Neuronal stem cell (in vitro differentiated cells): ENCODE measurements at regions not wholly inside any gene's neighbourhood (a gene's known extent, or its start where the extent isn't known, plus 50 kb on each side); places are given as distances from the start of the nearest gene placed in this dataset.

Source experiments
- DNase-seq: peaks from one replicate; pipeline ENCODE4 v3.0.0-alpha.2; 2013; ENCODE audit warnings: low spot score
- H2AFZ ChIP-seq: one replicate; pipeline ENCODE4 v1.6.1; 2013; ENCODE audit warnings: mild to moderate bottlenecking, low read length, inconsistent platforms
- H2AK5ac ChIP-seq: 2 replicates; pipeline ENCODE4 v1.6.1; 2013; ENCODE audit warnings: low read depth, mild to moderate bottlenecking, inconsistent platforms, low read length, moderate library complexity, mixed read lengths
- H2BK120ac ChIP-seq: 2 replicates; pipeline ENCODE4 v1.6.1; 2013; ENCODE audit warnings: low read depth, mild to moderate bottlenecking, inconsistent platforms, low read length, moderate library complexity, mixed read lengths
- H2BK12ac ChIP-seq: one replicate; pipeline ENCODE4 v1.6.1; 2013; ENCODE audit warnings: low read length, inconsistent platforms
- H2BK15ac ChIP-seq: 2 replicates; pipeline ENCODE4 v1.6.1; 2013; ENCODE audit warnings: mild to moderate bottlenecking, low read length, inconsistent platforms, mixed read lengths
- H2BK5ac ChIP-seq: one replicate; pipeline ENCODE4 v1.6.1; 2013; ENCODE audit warnings: inconsistent platforms, mild to moderate bottlenecking, low read length, moderate library complexity
- H3K14ac ChIP-seq: one replicate; pipeline ENCODE4 v1.6.1; 2013; ENCODE audit warnings: low read length, inconsistent platforms
- H3K18ac ChIP-seq: 2 replicates; pipeline ENCODE4 v1.6.1; 2013; ENCODE audit warnings: low read length, inconsistent platforms
- H3K23ac ChIP-seq: 2 replicates; pipeline ENCODE4 v1.6.1; 2013; ENCODE audit warnings: low read depth, mild to moderate bottlenecking, mixed read lengths, low read length, inconsistent platforms; ENCODE audit not compliant: poor library complexity
- H3K27ac ChIP-seq: replicated peaks from 3 replicates; pipeline ENCODE4 v1.5.1; 2013; ENCODE audit warnings: low read length, inconsistent platforms
- H3K27me3 ChIP-seq, 3 experiments: 2 replicates each; pipeline ENCODE4 v1.6.1; 2013; ENCODE audit warnings: low read length in 3 of 3, mild to moderate bottlenecking in 2 of 3, inconsistent platforms in 1 of 3, low read depth in 1 of 3, mixed read lengths in 1 of 3, moderate library complexity in 1 of 3; ENCODE audit not compliant: control insufficient read depth in 3 of 3, insufficient read depth in 3 of 3
- H3K36me3 ChIP-seq, 2 donors: replicated peaks in 1 of 2; 2 replicates each; pipeline ENCODE4 v1.6.1; 2013; ENCODE audit warnings: low read length in 2 of 2; ENCODE audit not compliant: control insufficient read depth in 2 of 2, insufficient read depth in 2 of 2
- H3K4ac ChIP-seq: 2 replicates; pipeline ENCODE4 v1.6.1; 2013; ENCODE audit warnings: inconsistent platforms, mild to moderate bottlenecking, low read length, moderate library complexity
- H3K4me1 ChIP-seq, 2 donors: 1 replicate in 1 of 2; 2 replicates in 1 of 2; pipeline ENCODE4 v1.6.1; 2013; ENCODE audit warnings: low read length in 2 of 2, low read depth in 1 of 2; ENCODE audit not compliant: control insufficient read depth in 2 of 2, insufficient read depth in 1 of 2
- H3K4me2 ChIP-seq: one replicate; pipeline ENCODE4 v1.6.1; 2013; ENCODE audit warnings: mild to moderate bottlenecking, low read length, inconsistent platforms; ENCODE audit not compliant: insufficient read depth, poor library complexity, severe bottlenecking
- H3K4me3 ChIP-seq, 2 donors: 2 replicates each; pipeline ENCODE4 v1.5.1; 2013; ENCODE audit warnings: low read length in 2 of 2, mild to moderate bottlenecking in 2 of 2, inconsistent platforms in 1 of 2, moderate library complexity in 1 of 2
- H3K79me1 ChIP-seq: one replicate; pipeline ENCODE4 v1.6.1; 2013; ENCODE audit warnings: low read depth, mild to moderate bottlenecking, inconsistent platforms, low read length, moderate library complexity
- H3K9ac ChIP-seq: one replicate; pipeline ENCODE4 v1.6.1; 2013; ENCODE audit warnings: mild to moderate bottlenecking, low read depth, low read length, inconsistent platforms; ENCODE audit not compliant: poor library complexity
- H3K9me3 ChIP-seq, 2 donors: replicated peaks in 1 of 2; 2 replicates each; pipeline versions ENCODE3 to v1.6.1; 2013; ENCODE audit warnings: low read length in 2 of 2, mild to moderate bottlenecking in 2 of 2, inconsistent platforms in 1 of 2, low read depth in 1 of 2, mixed read lengths in 1 of 2, moderate library complexity in 1 of 2; ENCODE audit not compliant: control insufficient read depth in 2 of 2, insufficient read depth in 1 of 2
- H4K8ac ChIP-seq: one replicate; pipeline ENCODE4 v1.6.1; 2013; ENCODE audit warnings: low read depth, mild to moderate bottlenecking, inconsistent platforms, low read length, moderate library complexity
- H4K91ac ChIP-seq: one replicate; pipeline ENCODE4 v1.6.1; 2013; ENCODE audit warnings: low read length, low read depth, mild to moderate bottlenecking, inconsistent platforms; ENCODE audit not compliant: poor library complexity
- WGBS, 2 donors: extraction: QIAGEN DNeasy Blood & Tissue Kit; methylation state at CpG; one replicate each; pipeline ENCODE4 v1.1.7; 2013; ENCODE audit warnings: missing lambda C conversion rate in 2 of 2, mixed read lengths in 1 of 2; ENCODE audit not compliant: insufficient read length in 2 of 2, insufficient replicate concordance in 1 of 2; ENCODE audit errors: extremely low coverage in 2 of 2; 5-methylcytosine and 5-hydroxymethylcytosine counted together

DNA sequence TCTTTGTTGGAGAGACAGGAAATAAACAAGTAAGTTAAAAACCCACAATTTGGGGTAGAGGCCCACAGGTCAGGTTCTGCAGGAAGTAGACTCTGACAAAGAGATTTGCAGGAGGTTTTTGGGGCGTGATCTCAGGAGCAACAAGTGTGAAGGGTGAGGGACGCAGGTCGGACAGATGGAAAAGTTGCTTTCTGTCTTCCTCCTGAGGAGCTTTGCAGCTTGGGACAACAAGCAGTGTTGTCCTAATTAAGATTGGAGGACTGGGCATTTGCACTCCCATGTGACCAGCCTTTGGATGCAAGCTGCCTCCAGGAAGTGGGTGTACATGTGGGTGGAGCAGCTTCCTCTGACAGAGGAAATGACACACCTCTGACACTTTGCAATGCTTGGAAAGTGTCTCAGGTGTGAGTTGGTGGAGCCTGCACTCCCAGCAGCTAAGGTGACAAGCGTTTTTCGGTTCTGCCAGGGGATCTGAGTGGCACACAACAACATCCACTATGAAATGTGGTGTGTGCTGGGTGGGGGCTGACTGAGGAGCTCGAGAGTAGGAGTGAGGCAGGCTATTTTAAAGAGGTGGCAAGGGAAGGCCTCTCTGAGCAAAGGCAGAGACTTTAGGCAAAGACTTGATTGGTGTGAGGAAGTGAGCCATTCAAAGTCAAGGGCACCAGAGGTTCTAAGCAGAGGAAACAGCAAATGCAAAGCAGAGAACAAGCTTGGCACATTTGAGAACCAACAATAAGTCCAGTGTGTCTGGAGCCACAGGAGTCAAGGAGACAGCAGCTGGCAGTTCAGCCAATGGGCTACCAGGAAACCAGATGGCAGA lies 339.8 kb upstream of the GATB start:
- Histone ChIP-seq H3K27me3 (no peaks in the 10 kb centered on the region), H4K8ac (no peak overlapping the region), H2BK5ac (no peak overlapping the region), H2BK120ac (no peak overlapping the region), H2BK12ac (no peak overlapping the region), H4K91ac (no peak overlapping the region), H3K4me2 (no peak overlapping the region), H3K36me3 (no peaks in the 10 kb centered on the region), H3K23ac (no peak overlapping the region), H2AK5ac (no peak overlapping the region), H3K18ac (no peak overlapping the region), H3K4ac (no peak overlapping the region), H3K27ac (no peak overlapping the region), H3K4me1 (peaks cover 0 to 4% of the 10 kb centered on the region in 2 donors), H3K9ac (no peak overlapping the region), H2BK15ac (no peak overlapping the region), H2AFZ (no peak overlapping the region), H3K4me3 (no peak overlapping the region), H3K79me1 (no peaks in the 10 kb centered on the region), H3K9me3 (no peaks in the 10 kb centered on the region), H3K14ac (peak overlapping the region; percentile 4)
- DNase-seq: no peak
- WGBS, 2 donors: no CpG with 5 or more reads among the region's 6 CpGs

DNA sequence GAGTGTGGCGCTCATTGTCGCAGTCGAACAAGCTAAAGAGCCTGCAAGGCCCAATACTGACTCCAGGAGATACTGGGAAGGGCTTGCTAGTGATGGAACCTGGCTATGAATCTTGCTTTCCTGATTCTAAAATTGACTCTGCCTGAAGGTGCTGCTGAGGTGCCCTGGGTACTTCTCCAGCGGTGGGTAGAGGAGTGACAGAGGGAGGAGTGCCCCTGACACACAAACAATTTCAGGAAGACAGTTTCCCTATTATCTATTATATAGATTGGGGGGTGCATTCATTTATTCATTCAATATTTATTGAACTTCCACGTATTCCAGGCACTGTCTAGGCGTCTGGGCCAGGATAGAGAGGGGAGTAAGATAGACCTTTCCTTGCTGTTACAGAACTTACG lies 339.2 kb upstream of the GATB start:
- no peaks in the 10 kb centered on the region for H3K27me3 ChIP-seq
- no peak overlapping the region for H3K9ac ChIP-seq
- no peaks in the 10 kb centered on the region for H3K36me3 ChIP-seq
- no peak overlapping the region for H3K23ac ChIP-seq
- H3K4me2 ChIP-seq: no peak overlapping the region
- no peak overlapping the region for H2BK5ac ChIP-seq
- H3K4me3 ChIP-seq: no peak overlapping the region
- H4K8ac ChIP-seq: no peak overlapping the region
- H3K79me1 ChIP-seq: no peaks in the 10 kb centered on the region
- no peak overlapping the region for H3K18ac ChIP-seq
- H3K4ac ChIP-seq: no peak overlapping the region
- H2BK12ac ChIP-seq: no peak overlapping the region
- no peak for DNase-seq
- no CpG with 5 or more reads among the region's 7 CpGs for WGBS, 2 donors
- H3K9me3 ChIP-seq: no peaks in the 10 kb centered on the region
- no peak overlapping the region for H4K91ac ChIP-seq
- no peak overlapping the region for H2BK15ac ChIP-seq
- H2BK120ac ChIP-seq: no peak overlapping the region
- H3K4me1 ChIP-seq: peaks cover 0 to 4% of the 10 kb centered on the region in 2 donors
- no peak overlapping the region for H3K27ac ChIP-seq
- H2AFZ ChIP-seq: no peak overlapping the region
- no peak overlapping the region for H3K14ac ChIP-seq
- H2AK5ac ChIP-seq: no peak overlapping the region

DNA sequence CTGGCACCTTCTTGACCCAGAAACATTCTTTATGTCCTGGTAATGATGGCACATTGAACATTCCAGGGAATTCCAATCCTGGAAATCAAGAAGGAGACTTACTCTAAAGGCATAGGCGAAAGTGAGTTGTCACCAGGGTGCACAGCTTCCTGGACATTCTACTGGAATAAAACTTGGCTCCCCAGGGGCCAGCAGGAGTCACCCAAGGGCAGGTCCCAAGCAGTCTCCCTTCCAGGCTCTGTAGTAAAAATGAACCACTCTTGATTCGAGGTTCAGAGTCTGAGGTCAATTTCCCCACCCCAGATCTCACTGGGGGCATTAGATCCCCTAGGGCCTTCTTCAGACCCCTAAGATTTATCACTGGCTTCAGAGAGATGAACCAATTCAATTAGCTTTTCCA lies 338.7 kb upstream of the GATB start:
- H3K9ac ChIP-seq: no peak overlapping the region
- no CpG with 5 or more reads among the region's 2 CpGs for WGBS, 2 donors
- H3K4me3 ChIP-seq: no peak overlapping the region
- no peak overlapping the region for H3K4ac ChIP-seq
- no peak overlapping the region for H4K8ac ChIP-seq
- H2AFZ ChIP-seq: no peak overlapping the region
- no peaks in the 10 kb centered on the region for H3K27me3 ChIP-seq
- H3K18ac ChIP-seq: no peak overlapping the region
- H2BK15ac ChIP-seq: no peak overlapping the region
- no peak overlapping the region for H2BK12ac ChIP-seq
- no peak overlapping the region for H2BK5ac ChIP-seq
- H3K9me3 ChIP-seq: no peaks in the 10 kb centered on the region
- no peak overlapping the region for H3K14ac ChIP-seq
- H4K91ac ChIP-seq: no peak overlapping the region
- no peak overlapping the region for H3K4me2 ChIP-seq
- H2AK5ac ChIP-seq: no peak overlapping the region
- no peaks in the 10 kb centered on the region for H3K79me1 ChIP-seq
- no peak overlapping the region for H3K27ac ChIP-seq
- no peak overlapping the region for H2BK120ac ChIP-seq
- DNase-seq: no peak
- H3K23ac ChIP-seq: no peak overlapping the region
- H3K4me1 ChIP-seq: peaks cover 0 to 1% of the 10 kb centered on the region in 2 donors
- no peaks in the 10 kb centered on the region for H3K36me3 ChIP-seq

DNA sequence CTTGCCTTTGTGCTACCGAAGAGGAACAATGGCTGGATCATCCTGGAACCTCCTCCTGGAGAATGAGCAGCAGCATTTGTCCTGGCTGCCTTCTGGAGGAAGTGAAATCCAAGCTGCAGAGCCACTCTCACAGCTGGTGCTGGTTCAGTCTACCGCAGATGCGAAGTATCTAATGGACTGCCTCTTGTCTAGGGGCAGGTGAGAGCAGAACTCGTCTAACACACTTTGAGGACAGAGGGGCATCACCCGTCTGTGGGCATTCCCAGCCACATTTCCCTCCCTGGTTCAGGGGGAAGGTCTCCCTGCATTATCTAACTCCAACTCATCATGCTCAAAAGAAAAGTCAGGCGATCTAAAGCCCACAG lies 338.2 kb upstream of the GATB start:
- Histone ChIP-seq H3K9me3 (no peaks in the 10 kb centered on the region), H2AK5ac (no peak overlapping the region), H3K4me1 (peaks cover 0 to 1% of the 10 kb centered on the region in 2 donors), H3K4ac (no peak overlapping the region), H3K14ac (no peak overlapping the region), H2BK12ac (no peak overlapping the region), H3K18ac (no peak overlapping the region), H3K4me2 (no peak overlapping the region), H3K4me3 (no peak overlapping the region), H2AFZ (no peak overlapping the region), H3K79me1 (no peaks in the 10 kb centered on the region), H4K91ac (no peak overlapping the region), H3K27ac (no peak overlapping the region), H3K27me3 (no peaks in the 10 kb centered on the region), H3K9ac (no peak overlapping the region), H3K23ac (no peak overlapping the region), H2BK15ac (no peak overlapping the region), H3K36me3 (no peaks in the 10 kb centered on the region), H2BK5ac (no peak overlapping the region), H4K8ac (no peak overlapping the region), H2BK120ac (no peak overlapping the region)
- WGBS, 2 donors: no CpG with 5 or more reads among the region's 6 CpGs
- no peak for DNase-seq
